Stimulated activated CD8-positive, alpha-beta memory T cell treated with anti-CD3 and anti-CD28 coated beads, Interleukin-15, amount 100 ng/mL, for 48 hours (primary cell): ENCODE measurements at regions not wholly inside any gene's neighbourhood (a gene's known extent, or its start where the extent isn't known, plus 50 kb on each side); places are given as distances from the start of the nearest gene placed in this dataset.

Source experiments
- DNase-seq, 2 donors: peaks; one replicate each; pipeline ENCODE4 v3.0.0-alpha.2; 2020; ENCODE audit warnings: low read depth in 2 of 2

- no peak for DNase-seq
Observed at GRCh38 chr2:40797120-40797519, 345.2 kb upstream of the SLC8A1 start.

- no peak for DNase-seq
Observed at GRCh38 chr2:40803900-40804299, 352.0 kb upstream of the SLC8A1 start.

GRCh38 chr2:40809156-40809555 is 357.3 kb upstream of the SLC8A1 start:
- DNase-seq, result no peak

GRCh38 chr2:40814616-40815015 is 362.7 kb upstream of the SLC8A1 start:
- DNase-seq, result no peak

GRCh38 chr2:40820319-40820718 is 368.4 kb upstream of the SLC8A1 start:
- no peak for DNase-seq

GRCh38 chr2:40823478-40823877 is 371.6 kb upstream of the SLC8A1 start:
- DNase-seq, result no peak

- DNase-seq, result no peak
Observed at GRCh38 chr2:40824278-40824677, 372.4 kb upstream of the SLC8A1 start.

GRCh38 chr2:40827392-40827791 is 375.5 kb upstream of the SLC8A1 start:
- no peak for DNase-seq

- DNase-seq, result no peak
Observed at GRCh38 chr2:40831321-40831873, 379.5 kb upstream of the SLC8A1 start.

- no peak for DNase-seq
Observed at GRCh38 chr2:40841856-40842255, 390.0 kb upstream of the SLC8A1 start.

GRCh38 chr2:40844353-40845277 is 392.7 kb upstream of the SLC8A1 start:
- DNase-seq, result no peak

- no peak for DNase-seq
Observed at GRCh38 chr2:40851661-40852060, 399.8 kb upstream of the SLC8A1 start.

GRCh38 chr2:40859617-40860016 is 407.7 kb upstream of the SLC8A1 start:
- DNase-seq, result no peak

GRCh38 chr2:40867829-40868228 is 415.9 kb upstream of the SLC8A1 start:
- DNase-seq, result no peak

- no peak for DNase-seq
Observed at GRCh38 chr2:40872580-40872979, 420.7 kb upstream of the SLC8A1 start.

GRCh38 chr2:40874380-40874779 is 422.5 kb upstream of the SLC8A1 start:
- no peak for DNase-seq

- no peak for DNase-seq
Observed at GRCh38 chr2:40877734-40878288, 425.9 kb upstream of the SLC8A1 start.

- DNase-seq, result no peak
Observed at GRCh38 chr2:40879305-40879704, 427.4 kb upstream of the SLC8A1 start.

GRCh38 chr2:40886100-40886499 is 434.2 kb upstream of the SLC8A1 start:
- no peak for DNase-seq

- no peak for DNase-seq
Observed at GRCh38 chr2:40886655-40887054, 434.8 kb upstream of the SLC8A1 start.

GRCh38 chr2:40896358-40896757 is 444.5 kb upstream of the SLC8A1 start:
- DNase-seq, result no peak

- DNase-seq, result no peak
Observed at GRCh38 chr2:40914666-40915065, 462.8 kb upstream of the SLC8A1 start.

GRCh38 chr2:40915651-40916050 is 463.8 kb upstream of the SLC8A1 start:
- DNase-seq, result no peak
